GM21447 (cell line): ENCODE measurements at regions not wholly inside any gene's neighbourhood (a gene's known extent, or its start where the extent isn't known, plus 50 kb on each side); places are given as distances from the start of the nearest gene placed in this dataset.
"Not testable (repeated sequence)": the region's sequence is repeated elsewhere in the genome, so short reads cannot be mapped to it uniquely, and the experiment has no call there.

Experiments
- ATAC-seq: cut with Tn5 transposase; IDR thresholded peaks from one replicate; pipeline ENCODE4 v1.9.1; 2021; ENCODE audit not compliant: unreplicated experiment

DNA sequence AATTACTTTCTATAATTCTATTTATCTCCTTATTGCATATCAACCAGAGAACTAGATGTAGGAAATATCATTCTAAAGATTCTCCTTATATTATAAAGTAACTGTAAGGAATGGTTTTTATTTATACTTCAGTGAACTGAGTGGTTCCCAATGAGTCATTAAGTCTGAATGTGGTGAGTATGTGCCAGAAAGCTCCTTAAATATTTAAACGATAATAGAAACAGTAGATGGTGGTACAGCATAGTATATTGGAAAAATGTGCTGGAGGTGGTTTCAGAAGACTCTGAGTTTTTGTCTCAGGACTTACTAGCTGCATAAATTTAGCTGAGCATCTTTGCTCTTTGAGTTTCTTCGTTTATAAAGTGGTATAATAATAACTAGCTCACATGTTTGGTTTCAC is 653.5 kb downstream of the FAM181B start:
- ATAC-seq, result no peak

DNA sequence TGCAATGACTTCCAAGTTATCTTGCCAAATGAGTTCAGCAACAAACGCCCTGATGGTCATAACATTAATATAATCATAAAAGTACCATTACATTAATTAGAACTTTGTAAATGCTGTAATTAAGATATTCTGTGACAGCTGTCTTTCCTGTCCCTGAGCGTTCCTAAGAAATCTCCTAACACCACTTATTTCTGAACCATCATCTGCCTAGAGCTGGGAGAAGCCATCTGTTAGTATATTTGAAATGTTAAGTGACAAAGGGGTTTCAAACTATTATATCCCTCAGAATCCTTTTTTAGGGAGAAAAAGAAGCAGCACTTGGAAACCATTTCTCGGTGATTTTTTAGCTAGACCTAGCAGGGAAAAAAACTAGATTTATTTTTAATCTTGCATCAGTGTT is 657.5 kb downstream of the FAM181B start:
- ATAC-seq, result no peak

DNA sequence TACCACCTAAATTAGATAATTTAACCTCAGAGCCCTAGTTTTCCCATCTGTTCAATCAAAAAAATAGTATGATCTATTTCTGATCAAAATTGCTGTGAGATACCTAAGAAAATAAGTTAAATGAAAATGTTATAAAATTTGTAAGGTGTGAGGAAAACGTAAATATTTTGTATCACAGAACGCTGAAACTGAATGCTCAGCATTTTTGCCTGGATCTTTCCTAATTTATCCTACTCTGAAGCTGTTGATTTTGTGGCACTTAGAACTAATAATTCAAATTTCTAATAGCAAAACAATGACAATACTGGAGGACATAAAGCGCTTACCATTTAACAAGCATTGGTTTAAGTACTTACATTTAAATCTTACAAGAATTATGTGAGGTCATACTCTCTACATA is 674.2 kb downstream of the FAM181B start:
- ATAC-seq, result no peak

DNA sequence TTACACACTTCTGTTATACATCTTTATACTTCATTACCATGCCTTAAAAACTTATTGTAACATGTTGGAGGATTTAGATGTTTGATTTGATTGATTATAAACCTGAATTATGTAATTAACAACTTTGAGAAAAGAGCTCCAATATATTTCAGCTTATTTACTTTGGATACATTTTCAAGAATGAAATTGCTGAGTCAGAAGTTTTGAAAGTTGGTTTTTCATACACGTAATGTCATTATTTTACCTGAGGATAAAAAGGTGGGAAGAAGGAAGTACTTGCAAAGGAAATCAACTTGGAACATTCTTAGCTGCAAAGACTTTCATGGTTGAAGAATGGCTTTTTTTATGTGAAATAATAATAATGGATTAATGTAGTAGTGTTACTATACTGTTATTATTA is 677.2 kb downstream of the FAM181B start:
- ATAC-seq, result no peak

DNA sequence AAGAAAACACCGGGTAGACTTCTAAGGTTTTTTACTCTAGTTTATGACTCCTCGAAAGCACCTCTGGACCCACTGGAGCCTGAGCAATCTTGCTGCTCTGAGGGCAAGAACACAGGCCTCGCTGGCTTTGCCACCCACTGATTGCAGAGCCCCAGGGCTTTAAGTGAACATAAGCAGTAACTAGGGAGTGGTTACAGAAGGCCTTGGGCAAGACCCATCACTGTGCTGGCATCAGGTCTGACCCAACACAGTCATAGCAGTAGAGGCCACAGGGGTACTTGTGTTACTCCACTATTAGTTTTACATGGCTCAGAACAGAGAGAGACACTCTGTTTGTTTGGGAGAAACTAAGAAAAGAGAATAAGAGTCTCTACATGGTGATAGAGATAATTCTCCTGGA is 684.5 kb downstream of the FAM181B start:
- ATAC-seq, result no peak

DNA sequence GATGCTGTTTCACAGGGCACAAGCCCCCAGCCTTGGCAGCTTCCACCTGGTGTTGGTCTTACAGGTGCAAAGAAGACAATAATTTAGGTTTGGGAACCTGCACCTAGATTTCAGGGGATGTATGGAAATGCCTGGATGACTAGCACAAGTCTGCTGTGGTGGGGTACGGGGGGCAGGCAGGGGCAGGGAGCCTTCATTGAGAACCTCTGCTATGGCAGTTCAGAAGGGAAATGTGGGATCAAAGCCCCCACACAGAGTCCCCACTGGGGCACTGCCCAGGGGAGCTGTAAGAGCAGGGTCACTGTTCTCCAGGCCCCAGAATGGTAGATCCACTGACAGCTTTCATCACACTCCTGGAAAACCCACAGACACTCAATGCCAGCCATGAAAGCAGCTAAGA is 686.5 kb downstream of the FAM181B start:
- no peak for ATAC-seq

DNA sequence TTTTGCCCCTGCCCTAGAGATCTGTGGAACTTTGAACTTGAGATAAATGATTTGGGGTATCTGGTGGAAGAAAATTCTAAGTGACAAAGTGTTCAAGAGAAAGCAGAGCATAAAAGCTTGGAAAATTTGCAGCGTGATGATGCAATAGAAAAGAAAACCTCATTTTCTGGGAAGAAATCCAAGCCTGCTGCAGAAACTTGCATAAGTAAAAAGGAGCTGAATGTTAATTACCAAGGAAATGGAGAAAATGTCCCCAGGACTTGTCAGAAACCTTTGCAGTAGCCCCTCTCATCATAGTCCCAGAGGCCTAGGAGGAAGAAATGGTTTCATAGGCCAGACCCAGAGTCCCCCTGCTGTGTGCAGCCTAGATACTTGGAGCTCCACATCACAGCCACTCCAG is 686.9 kb downstream of the FAM181B start:
- no peak for ATAC-seq

DNA sequence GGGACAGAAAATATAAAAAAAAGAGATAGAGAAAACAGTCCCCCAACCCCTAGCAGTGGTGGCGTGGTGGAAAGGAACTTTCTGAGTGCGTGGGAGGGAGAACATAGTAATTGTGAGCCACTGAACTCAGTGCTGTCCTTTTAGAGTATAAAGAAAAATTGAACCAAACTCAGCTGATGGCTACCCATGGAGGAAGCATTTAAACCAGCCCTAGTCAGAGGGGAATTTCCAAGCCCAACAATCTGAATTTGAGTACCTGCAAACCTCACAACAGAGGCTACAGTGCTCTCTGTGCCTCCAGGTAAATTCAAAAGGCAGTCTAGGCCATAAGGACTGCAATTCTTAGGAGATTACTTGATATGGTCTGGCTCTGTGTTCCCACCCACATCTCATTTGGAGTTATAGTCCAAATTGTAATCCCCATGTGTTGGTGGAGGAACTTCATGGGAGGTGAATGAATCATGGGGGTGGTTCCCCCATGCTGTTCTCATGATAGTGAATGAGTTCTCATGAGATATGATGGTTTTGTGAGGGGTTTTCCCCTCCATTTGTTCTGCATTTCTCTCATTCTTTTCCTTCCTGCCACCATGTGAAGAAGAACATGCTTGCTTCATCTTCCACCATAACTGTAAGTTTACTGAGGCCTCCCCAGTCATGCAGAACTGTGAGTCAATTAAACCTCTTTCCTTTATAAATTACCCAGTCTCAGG is 687.8 kb downstream of the FAM181B start:
- no peak for ATAC-seq

DNA sequence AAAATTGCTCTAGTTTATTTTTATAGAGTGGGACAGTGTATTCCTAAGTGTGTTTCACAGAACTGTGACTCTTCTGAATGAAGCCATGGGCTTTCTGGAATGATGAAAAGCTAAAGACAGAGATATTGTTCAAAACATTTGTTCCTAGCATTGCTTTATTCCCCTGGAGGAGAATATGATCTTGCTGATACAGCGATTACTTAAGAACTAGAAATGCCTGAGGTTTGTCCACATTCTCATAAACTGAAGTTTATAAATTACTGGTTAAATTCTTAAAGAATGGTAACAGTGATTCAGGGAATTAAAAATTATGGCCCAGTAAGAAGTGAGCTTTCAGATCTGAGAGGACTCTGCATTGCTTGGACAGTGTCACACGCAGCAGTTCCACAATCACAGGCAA is 690.3 kb downstream of the FAM181B start:
- no peak for ATAC-seq

DNA sequence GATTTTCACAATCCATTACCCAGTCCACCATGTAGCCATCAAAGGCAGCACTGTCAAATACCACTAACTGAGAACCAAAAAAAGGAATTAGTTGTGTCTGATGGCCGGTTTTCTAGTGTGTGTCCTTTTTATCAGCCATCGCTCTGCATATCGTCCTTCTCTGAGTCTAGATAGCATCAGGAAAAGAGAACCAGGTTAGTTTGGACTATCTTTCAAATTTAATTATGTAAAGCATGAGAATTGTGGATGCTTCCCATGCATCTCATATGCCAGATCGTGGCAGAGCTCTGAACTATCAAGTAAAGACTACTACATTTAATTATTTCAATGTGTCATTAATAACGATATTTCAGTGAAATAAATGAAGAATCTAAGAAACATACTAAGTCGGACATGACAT is 691.9 kb downstream of the FAM181B start:
- no peak for ATAC-seq

DNA sequence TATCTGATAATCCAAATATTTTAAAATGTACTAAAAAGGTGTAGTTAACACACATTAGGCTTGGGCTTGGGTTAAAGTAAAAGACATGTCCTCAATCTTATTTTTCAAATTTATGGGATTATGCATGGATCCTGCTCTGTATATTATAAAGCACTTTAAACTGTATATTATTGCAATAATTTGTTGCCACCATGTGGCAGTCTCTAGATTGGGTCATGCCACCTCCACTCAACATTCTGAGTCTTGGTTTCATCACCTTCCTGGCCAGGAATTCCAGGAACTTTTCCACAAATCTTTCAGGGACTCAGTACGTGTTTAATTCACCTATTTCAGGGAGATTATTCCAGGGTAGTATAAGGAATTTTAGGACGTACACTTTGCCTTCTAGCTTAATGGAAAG is 695.5 kb downstream of the FAM181B start:
- ATAC-seq, result no peak

DNA sequence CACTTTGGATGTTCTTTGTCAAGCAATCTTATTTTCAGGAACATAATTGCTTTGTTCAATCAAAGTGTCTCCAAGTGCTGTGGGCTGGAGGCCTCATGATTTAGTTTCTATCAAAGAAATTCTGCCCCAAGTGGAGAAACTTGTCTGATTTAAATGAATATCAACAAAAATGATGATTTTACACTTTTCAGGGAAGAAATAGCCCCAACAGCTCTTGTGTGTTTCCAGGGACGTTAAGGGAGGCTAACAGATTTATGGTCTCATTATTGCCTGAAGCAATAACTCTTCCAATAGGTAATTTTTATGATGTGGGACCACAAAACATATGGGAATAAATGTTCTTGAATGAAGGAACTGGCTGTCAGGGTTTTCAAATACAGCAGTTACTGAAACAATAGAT is 699.1 kb downstream of the FAM181B start:
- ATAC-seq, result no peak

DNA sequence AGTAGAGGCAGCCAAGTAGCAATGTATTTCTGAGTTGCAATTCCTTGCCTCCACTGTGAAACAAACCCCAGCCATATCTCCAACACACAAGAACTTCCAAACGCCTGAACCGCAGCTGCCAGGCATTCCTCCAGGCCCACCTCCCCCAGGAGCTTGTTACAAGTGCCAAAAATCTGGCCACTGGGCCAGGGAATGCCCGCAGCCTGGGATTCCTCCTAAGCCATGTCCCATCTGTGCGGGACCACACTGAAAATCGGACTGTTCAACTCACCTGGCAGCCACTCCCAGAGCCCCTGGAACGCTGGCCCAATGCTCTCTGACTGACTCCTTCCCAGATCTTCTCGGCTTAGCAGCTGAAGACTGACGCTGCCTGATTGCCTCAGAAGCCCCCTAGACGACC is 706.3 kb downstream of the FAM181B start:
- not testable (repeated sequence) for ATAC-seq

DNA sequence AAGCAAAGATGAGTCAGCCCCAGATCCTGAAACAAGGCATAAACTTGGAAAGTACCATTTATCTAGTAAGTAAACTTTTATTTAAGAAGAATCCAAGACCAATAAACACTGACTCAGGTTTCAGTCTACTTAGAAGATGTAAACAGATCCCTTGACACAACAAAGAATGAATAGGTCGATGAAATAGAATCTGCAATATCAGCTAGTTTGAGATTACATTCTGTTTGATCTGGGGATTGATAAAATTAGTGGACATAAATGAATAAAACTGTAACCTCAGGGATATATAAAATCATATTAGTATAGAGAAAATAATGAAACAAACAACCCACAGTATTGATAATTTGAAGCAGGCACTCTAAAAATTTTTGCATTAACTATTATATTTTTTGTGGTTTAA is 708.9 kb downstream of the FAM181B start:
- no peak for ATAC-seq

DNA sequence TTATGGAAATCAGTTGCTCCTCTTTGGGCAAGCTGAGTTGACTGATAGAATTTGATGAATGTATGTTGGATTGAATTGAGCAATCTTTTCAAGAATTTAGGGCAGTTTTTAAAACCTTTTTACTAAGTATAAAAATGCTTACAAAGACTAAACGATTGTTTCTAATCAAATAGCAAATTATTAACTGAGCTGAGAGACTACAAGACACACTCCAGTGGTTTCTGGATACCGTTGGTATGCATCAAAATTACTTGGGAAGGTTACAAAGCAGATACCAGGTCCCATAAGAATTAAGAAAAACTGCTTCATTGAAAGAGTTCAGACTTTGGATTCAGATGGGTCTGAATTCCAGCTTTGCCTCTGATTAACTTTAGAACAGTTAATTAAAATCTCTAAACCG is 721.4 kb downstream of the FAM181B start:
- no peak for ATAC-seq

DNA sequence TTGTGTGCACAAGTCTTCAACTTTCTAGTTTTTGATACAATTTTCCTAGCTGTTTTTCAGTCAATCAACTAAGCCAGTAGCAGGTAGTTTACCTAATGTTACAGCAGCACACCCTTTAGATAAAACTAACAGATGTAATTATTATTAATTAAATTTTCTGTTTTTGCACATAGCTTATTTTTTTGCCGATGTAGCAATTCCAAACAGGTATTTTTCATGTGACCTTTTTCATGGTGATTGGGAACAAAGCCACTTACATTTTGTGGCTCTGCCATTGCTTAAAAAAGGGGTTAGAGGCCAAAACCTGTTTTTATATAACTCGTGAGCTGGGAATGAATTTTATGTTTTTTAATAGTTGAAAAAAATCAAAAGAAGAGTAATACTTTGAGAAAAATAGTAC is 724.5 kb downstream of the FAM181B start:
- no peak for ATAC-seq

DNA sequence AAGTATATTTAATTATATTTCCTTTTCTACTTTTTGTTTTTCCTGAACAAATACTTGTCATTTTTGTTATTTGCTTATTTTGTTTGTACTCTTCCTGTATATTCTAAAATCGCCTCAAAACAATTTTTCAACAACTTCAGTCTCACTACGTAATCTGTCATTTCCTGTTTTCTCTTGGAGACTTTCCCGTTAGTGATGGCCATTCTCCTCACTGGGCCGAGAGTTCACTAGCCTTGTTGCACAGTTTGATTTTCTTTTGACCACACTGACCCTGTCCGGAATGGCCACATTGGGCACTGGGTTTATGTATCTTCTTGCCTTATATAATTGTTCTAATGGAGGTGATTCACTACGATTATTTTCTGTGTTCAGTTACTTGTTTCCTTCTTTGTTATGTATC is 726.1 kb downstream of the FAM181B start:
- ATAC-seq, result no peak

DNA sequence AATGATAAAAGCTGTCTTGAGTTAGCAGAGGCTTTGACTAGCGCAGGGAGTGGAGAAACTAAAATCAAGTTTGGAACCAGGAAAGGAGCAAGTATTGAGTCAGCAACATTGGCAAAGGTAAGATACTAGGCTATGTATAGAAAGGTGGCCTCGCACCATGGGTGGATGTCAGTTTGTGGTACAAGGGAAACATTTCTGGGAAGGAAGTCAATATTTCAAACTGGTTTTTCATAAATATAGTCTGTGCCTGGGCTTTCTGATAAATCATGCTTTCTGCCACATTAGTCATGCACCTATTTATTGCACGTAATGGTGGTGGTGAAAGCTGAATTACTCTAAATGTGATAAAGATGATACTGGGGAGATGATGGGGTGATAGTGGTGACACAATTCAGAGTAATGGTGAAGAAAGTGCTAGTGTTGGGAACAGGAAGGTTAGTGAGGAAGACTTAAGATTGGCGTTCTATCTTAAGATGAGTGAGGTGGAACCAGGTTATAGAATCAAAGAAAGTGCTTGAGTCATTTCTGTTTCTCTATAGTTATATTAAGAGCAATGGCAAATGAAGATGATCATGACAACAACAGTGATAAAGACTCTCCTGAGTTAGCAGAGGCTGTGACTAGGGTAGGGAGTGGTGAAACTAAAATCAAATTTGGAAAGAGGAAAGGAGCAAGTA is 729.0 kb downstream of the FAM181B start:
- no peak for ATAC-seq

DNA sequence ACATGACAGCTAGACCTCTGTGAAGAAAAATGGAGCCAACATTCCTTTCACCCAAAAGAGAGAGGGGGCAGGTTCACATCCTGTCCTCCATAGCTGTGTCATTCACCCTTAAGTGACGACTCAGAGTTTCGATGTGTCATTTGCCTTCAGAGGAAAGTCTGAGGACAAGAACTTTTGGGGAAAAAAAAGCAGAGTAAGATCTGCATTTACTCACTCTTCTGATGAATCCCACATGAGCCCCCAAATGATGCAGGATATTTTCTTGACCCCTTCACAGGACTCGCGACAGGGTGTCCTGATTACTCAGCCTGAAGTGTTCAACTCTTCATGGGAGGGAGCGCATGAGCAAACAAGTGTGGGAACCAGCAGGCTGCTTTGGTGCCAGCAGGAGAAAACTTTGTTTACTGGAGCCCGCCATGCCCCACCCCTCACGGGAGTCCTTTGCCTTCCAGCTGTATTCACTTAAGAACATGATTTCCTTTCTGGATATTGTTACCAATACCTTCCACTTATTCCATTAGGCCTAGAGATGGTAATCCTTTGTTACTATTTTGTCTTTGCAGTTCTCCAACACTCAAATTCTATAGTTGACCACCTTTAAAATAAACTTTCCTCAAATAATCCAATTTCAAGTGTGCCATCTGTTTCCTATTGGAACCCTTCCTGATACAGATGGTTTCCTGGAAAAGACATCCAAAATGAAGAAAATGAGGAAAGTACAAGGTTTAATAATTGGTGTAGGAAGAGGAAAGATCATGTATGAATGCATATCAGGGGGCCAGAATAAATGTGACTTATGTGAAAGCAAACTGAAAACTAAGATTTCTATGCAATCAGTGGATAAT is 729.8 kb downstream of the FAM181B start:
- no peak for ATAC-seq

DNA sequence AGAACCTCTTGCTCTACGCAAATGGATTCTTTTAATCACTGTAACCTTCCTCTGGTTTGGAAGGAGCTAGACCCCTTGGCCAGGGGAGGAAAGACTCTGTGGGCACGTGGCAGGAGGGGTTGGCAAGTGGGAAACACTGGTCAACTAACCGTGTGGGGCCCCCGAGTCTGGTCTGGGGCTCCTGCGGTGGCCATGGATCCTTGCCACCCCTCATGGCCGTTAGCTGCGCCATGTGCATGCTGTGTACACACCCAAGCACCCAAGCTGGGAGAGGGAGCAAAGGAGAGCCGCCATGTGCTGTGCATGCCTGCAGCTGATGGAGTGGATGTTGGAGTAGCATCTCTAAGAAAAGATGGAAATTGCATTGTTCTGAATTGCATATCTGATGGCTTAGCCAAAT is 730.6 kb downstream of the FAM181B start:
- no peak for ATAC-seq

DNA sequence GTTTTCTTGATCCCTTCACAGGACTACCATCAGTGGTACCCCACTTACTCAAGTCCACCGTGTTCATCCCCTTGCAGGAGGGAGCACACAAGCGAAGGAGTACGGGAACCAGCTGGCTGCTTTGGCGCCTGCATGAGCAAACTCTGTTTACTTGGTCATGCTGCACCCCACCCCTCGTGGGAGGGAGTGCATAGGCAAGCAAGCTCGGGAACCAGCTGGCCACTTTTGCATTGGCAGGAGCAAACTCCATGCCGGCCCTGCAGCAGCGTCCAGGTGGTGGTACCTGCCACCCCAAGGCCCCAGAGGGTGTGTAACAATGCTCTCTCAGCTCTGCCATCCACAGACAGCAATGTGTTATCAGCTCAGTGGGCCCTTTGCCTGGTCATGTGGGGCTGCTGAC is 737.8 kb downstream of the FAM181B start:
- no peak for ATAC-seq

DNA sequence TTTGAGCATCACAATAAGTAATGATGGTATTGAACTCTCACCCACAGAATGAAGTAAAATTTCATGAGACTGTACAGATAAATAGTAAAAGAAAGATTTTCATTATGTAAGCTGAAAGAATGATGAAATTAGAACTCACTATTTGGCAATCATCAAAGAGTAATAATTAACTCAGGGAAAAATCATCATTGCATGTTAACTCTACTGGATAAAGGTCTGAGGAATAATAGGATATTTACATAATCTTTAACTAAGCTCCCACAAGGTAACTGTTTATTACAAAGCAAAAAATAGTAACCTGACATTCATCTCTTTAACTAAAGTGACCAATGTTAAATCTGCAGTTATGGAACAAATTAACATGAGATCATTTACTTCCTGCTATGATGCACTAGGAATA is 739.9 kb downstream of the FAM181B start:
- ATAC-seq, result no peak
